Erythroblast (primary cell): ENCODE measurements at regions not wholly inside any gene's neighbourhood (a gene's known extent, or its start where the extent isn't known, plus 50 kb on each side); places are given as distances from the start of the nearest gene placed in this dataset.

Experiments used
- GATA1 ChIP-seq: IDR thresholded peaks from 2 replicates; pipeline ENCODE4 v1.6.1; 2011; ENCODE audit warnings: low read depth, mild to moderate bottlenecking, control low read depth, low read length, moderate library complexity
- POLR2A ChIP-seq: IDR thresholded peaks from 2 replicates; pipeline ENCODE4 v1.6.1; 2011; ENCODE audit warnings: mild to moderate bottlenecking, low read length

- no peak for TF ChIP-seq POLR2A
- TF ChIP-seq GATA1, result no peak
These were observed 70.7 kb upstream of the IL33 start for GRCh38 chr9:6144947-6145346.
